ENCODE measurements at regions not wholly inside any gene's neighbourhood (a gene's known extent, or its start where the extent isn't known, plus 50 kb on each side); places are given as distances from the start of the nearest gene placed in this dataset.

DNA sequence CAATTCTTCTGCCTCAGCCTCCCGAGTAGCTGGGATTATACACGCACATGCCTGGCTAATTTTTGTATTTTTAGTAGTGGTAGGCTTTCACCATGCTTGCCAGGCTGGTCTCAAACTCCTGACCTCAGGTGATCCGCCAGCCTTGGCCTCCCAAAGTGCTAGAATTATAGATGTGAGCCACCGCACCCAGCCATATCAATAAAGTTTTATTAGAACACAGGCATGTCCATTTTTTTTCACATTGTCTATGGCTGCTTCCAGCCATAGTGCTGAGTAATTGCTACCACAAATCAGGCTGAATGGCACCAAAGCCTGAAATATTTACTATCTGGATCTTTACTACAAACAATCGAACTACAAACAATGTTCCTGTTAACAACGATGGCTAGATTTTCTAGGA lies 114.4 kb upstream of the IRX6 start:
- H3K4me1 ChIP-seq = no peaks in the 10 kb centered on the region
- DNase-seq (ENCODE audit: low spot score in 2 of 2) = no peak
- H3K27me3 ChIP-seq (ENCODE audit: low read depth) = no peaks in the 10 kb centered on the region
- H3K36me3 ChIP-seq (replicated peaks) = no peaks in the 10 kb centered on the region
- H3K4me3 ChIP-seq = no peak overlapping the region
- no peaks in the 10 kb centered on the region for H3K9me3 ChIP-seq
- in situ Hi-C loops (cut with MboI; ENCODE audit: low sequenced_read_pairs) = no loop called here

DNA sequence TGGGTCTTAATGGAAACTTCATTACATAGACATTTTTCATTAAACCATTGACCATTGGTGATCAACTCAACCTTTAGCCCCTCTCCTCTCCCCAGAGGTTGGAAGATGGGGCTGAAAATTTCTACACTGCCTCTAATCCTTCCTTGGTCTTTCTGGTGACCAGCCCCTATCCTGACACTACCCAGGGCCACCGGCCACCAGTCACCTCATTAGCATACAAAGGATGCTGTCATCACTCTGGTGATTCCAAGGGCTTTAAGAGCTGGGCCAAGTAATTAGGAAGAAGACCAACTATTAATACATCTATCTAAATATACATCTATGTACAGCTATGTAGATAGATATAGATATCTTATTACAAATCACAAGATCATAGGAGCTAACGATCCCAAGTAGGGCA lies 111.2 kb upstream of the IRX6 start:
- in situ Hi-C loops (cut with MboI; ENCODE audit: low sequenced_read_pairs) = no loop called here
- Histone ChIP-seq H3K36me3 (replicated peaks) (no peaks in the 10 kb centered on the region), H3K4me1 (no peaks in the 10 kb centered on the region), H3K9me3 (no peaks in the 10 kb centered on the region), H3K4me3 (no peak overlapping the region), H3K27me3 (ENCODE audit: low read depth) (no peaks in the 10 kb centered on the region)
- DNase-seq (ENCODE audit: low spot score in 2 of 2) = no peak

DNA sequence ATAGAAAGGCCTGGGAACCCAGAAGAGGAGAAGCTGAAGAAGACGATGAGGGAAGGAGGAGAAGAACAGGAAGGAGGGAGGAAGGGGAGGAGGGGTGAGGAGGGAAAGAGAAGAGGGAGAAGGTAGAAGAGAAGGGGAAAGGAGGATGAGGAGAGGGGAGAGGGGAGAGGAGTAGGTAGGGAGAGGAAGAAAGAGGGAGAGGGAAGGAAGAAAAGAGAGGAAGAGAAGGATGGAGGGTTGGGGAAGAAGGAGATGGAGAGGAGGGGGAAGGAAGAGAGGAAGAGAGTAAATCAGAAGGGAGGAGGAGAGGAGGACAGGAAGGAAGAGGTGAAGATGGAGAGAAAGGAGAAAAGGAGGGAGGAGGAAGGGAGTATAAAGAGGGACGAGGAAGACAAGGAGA lies 109.6 kb upstream of the IRX6 start:
- H3K4me3 ChIP-seq = no peak overlapping the region
- DNase-seq (ENCODE audit: low spot score in 2 of 2) = no peak
- H3K27me3 ChIP-seq (ENCODE audit: low read depth) = no peaks in the 10 kb centered on the region
- no peaks in the 10 kb centered on the region for H3K4me1 ChIP-seq
- in situ Hi-C loops (cut with MboI; ENCODE audit: low sequenced_read_pairs) = no loop called here
- H3K36me3 ChIP-seq (replicated peaks) = no peaks in the 10 kb centered on the region
- H3K9me3 ChIP-seq = no peaks in the 10 kb centered on the region

DNA sequence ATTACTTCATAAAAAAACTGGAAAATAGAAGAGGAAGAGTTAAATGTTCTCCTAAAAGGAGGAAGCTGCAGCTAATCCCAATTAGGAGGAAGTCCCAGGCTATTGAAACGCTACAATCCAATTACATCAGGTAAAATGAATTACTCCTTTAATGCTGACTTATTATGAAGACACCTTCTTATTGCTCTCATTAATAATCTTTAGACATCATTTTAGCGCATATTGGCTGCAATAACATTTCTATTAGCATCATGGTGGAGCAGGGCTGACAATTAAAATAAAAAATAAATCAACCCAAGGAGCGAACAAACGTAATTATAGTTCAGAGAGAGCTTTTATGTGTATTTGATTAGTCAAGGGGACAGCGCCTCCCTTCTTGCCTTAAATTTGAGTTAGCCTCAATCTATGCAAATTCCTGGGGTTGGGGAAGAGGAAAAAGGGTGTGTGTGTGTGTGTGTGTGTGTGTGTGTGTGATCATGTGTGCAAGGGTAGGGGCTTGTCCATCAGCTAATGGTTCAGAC lies 109.0 kb upstream of the IRX6 start:
- Histone ChIP-seq H3K36me3 (replicated peaks) (no peaks in the 10 kb centered on the region), H3K9me3 (no peaks in the 10 kb centered on the region), H3K4me1 (no peaks in the 10 kb centered on the region), H3K27me3 (ENCODE audit: low read depth) (no peaks in the 10 kb centered on the region), H3K4me3 (no peak overlapping the region)
- no peak for DNase-seq (ENCODE audit: low spot score in 2 of 2)
- in situ Hi-C loops (cut with MboI; ENCODE audit: low sequenced_read_pairs) = no loop called here

DNA sequence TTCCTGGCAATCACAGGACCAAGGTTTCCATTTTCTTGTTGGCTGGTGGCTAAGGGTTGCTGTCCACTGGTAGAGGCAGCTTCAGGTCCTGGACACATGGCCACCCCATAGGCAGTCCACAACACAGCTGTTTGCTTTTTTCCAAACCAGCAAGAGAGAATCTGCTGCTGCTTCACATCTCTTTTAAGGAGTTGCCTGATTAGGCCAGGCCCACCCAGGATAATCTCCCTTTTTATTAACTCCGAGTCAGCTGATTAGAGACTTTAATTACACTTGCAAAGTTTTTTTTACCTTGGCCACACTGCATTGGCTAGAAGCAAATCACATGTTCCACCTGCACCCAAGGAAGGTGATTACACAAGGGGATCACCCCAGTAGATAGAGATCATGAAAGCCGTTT lies 106.6 kb upstream of the IRX6 start:
- H3K4me3 ChIP-seq = no peak overlapping the region
- in situ Hi-C loops (cut with MboI; ENCODE audit: low sequenced_read_pairs) = no loop called here
- no peaks in the 10 kb centered on the region for H3K9me3 ChIP-seq
- H3K36me3 ChIP-seq (replicated peaks) = no peaks in the 10 kb centered on the region
- H3K27me3 ChIP-seq (ENCODE audit: low read depth) = no peaks in the 10 kb centered on the region; the same call in 1 of the 2 replicates
- no peak for DNase-seq (ENCODE audit: low spot score in 2 of 2)
- no peaks in the 10 kb centered on the region for H3K4me1 ChIP-seq

DNA sequence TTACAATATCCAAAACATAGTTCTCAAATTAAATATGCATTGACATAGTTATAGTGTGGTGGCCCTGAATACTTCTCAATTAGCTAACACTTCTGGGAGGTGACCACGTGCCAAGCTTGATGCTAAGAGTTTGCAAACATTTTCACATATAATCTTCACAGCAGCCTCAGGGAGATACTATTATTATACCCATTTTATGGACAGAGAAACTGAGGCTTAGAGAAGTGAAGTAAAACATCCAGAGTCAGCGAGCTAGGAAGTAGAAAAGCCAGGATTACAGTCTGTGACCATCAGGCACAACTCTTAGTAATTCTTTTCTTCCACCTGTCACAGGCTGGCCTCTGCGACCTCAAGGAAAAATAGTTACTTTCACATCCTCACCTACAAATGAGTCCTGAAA lies 102.2 kb upstream of the IRX6 start:
- Histone ChIP-seq H3K4me1 (no peaks in the 10 kb centered on the region), H3K9me3 (no peaks in the 10 kb centered on the region), H3K27me3 (ENCODE audit: low read depth) (peaks cover 5% of the 10 kb centered on the region; the same call in 1 of the 2 replicates), H3K36me3 (replicated peaks) (no peaks in the 10 kb centered on the region), H3K4me3 (no peak overlapping the region)
- DNase-seq (ENCODE audit: low spot score in 2 of 2) = no peak
- in situ Hi-C loops (cut with MboI; ENCODE audit: low sequenced_read_pairs) = no loop called here

DNA sequence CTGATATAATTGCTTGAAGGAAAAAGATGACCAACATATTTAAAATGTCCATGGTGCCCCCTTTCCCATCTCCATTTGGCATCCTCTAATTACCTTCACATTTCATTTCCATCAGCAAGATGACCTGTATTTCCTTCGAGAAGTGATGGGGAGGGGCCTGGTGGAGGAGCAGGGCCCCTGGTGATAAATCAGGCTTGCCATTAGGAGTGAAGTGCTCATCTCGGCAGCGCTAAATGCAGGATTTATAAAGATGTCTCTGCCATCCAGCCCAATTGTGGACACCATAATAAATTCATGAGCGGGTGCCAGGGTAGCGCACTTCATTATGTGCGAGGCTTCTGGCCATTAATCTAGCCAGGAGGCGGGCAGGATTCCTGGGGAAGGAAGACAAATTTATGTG lies 101.5 kb upstream of the IRX6 start:
- Histone ChIP-seq H3K4me3 (no peak overlapping the region), H3K4me1 (no peaks in the 10 kb centered on the region), H3K27me3 (ENCODE audit: low read depth) (peaks cover 5% of the 10 kb centered on the region; the same call in 1 of the 2 replicates), H3K36me3 (replicated peaks) (no peaks in the 10 kb centered on the region), H3K9me3 (no peaks in the 10 kb centered on the region)
- in situ Hi-C loops (cut with MboI; ENCODE audit: low sequenced_read_pairs) = no loop called here
- no peak for DNase-seq (ENCODE audit: low spot score in 2 of 2)

DNA sequence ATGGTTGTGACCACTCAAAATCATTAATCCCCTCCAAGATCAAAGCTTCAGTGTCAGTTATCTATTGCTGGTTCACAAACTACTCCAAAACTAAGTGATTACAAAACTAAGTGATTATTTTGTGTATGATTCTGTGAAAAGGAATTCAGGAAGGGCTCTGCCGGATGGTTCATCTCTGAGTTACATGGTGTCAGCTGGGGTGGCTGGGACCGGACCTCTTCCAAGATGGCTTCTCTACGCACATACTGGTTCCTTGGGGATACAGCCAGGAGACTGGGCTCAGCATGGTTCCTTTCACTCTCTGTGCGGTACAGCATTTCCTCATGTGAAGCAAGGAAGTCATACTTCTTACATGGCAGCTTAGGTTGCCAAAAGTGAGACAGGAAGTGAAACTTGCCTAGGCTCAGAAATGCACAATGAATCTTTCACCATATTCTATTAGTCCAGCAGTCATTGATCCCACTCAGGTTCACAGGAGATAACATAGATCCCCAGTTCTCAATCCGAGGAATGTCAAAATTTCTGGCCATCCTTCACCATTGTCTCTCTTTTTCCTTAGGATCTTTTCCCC lies 97.9 kb upstream of the IRX6 start:
- in situ Hi-C loops (cut with MboI; ENCODE audit: low sequenced_read_pairs) = no loop called here
- H3K9me3 ChIP-seq = no peaks in the 10 kb centered on the region
- no peak overlapping the region for H3K4me3 ChIP-seq
- no peak for DNase-seq (ENCODE audit: low spot score in 2 of 2)
- peaks cover 5% of the 10 kb centered on the region; the same call in 1 of the 2 replicates for H3K27me3 ChIP-seq (ENCODE audit: low read depth)
- H3K4me1 ChIP-seq = no peaks in the 10 kb centered on the region
- H3K36me3 ChIP-seq (replicated peaks) = no peaks in the 10 kb centered on the region

DNA sequence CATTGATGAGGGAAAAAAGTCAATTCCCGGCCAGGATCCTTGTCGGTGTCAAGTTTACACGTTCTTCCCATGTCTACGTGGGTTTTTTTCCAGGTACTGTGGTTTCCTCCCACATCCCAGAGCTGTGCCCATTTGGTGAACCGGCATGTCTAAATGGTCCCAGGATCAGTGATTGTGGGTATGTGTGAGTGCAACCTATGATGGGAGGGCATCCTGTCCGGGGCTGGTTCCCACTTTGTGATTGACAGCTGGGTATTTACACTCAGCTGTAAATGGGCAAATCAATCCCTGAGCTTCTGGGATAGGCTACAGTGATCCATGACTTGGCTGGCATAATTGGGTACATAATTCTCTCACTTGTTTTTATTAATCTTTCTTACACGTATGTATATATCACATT lies 91.2 kb upstream of the IRX6 start:
- in situ Hi-C loops (cut with MboI; ENCODE audit: low sequenced_read_pairs) = no loop called here
- no peaks in the 10 kb centered on the region for H3K9me3 ChIP-seq

DNA sequence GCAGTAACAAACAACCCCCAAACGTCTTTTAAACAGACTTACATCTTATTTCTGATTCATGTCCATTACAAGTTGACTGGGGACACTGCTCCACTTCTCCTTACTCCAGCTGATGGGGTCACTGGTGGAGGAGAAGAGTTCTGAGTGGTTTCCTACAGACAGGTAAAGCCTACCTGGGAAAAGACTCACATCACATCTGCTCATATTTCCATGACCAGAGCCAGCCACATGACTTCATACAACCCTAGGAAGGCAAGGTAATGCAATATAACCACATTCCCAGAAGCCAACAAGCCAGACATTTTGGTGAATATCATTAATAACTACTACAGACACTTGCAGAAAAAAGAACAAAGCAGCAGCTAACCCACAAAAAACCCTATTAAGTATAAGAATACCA lies 90.5 kb upstream of the IRX6 start:
- no peaks in the 10 kb centered on the region for H3K9me3 ChIP-seq
- no peaks in the 10 kb centered on the region for H3K36me3 ChIP-seq (replicated peaks)
- DNase-seq (ENCODE audit: low spot score in 2 of 2) = no peak
- H3K4me1 ChIP-seq = no peaks in the 10 kb centered on the region
- no peak overlapping the region for H3K4me3 ChIP-seq
- in situ Hi-C loops (cut with MboI; ENCODE audit: low sequenced_read_pairs) = no loop called here
- H3K27me3 ChIP-seq (ENCODE audit: low read depth) = no peaks in the 10 kb centered on the region; the same call in 1 of the 2 replicates

More for the DNA sequence above, 91.2 kb upstream of the IRX6 start:
- DNase-seq (ENCODE audit: low spot score in 2 of 2) = no peak
- Histone ChIP-seq H3K36me3 (replicated peaks) (no peaks in the 10 kb centered on the region), H3K4me3 (no peak overlapping the region), H3K27me3 (ENCODE audit: low read depth) (no peaks in the 10 kb centered on the region; the same call in 1 of the 2 replicates), H3K4me1 (no peaks in the 10 kb centered on the region)

DNA sequence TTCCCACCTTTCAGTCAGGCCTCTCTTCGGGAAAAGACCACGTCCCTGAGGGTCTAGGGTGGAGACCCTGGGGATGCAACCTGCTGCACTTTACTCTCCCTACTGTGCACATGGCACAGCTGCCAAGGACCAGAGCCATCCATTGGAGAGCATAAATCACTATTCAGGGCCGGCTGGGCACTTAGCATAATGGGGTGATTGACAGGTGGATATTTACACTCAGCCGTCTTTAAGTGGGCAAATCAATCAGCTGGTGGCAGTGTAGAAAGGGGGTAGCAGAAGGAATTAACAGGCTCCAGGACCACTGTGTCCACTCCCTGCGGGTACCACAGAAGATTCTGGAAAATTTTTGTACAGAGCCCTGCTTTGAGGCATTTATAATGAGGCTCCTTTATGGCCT lies 87.3 kb upstream of the IRX6 start:
- Histone ChIP-seq H3K4me3 (no peak overlapping the region), H3K27me3 (ENCODE audit: low read depth) (no peaks in the 10 kb centered on the region; the same call in 1 of the 2 replicates), H3K4me1 (no peaks in the 10 kb centered on the region), H3K9me3 (no peaks in the 10 kb centered on the region), H3K36me3 (replicated peaks) (no peaks in the 10 kb centered on the region)
- no peak for DNase-seq (ENCODE audit: low spot score in 2 of 2)
- in situ Hi-C loops (cut with MboI; ENCODE audit: low sequenced_read_pairs) = no loop called here

DNA sequence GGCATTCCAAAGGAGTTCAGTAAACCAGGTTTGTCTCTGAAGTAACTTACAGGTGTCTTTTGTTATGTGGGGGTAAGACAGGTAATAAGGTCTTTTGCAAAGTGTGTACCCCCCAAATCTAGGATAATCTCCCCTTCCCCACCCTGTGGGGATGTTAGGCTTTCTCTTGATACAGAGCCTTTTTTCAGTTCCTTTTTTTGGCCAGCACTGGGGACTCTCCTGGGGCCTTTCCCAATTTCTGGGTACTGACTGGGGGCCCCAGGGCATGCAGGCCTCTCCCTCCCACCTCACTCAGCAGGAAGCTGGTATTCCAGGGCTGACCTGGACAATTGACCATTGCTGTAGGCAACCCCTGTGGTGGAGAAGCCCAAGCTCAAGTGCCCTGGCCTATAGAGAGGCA lies 84.3 kb upstream of the IRX6 start:
- no peak for DNase-seq (ENCODE audit: low spot score in 2 of 2)
- H3K4me1 ChIP-seq = no peaks in the 10 kb centered on the region
- no peaks in the 10 kb centered on the region; the same call in 1 of the 2 replicates for H3K27me3 ChIP-seq (ENCODE audit: low read depth)
- no peaks in the 10 kb centered on the region for H3K36me3 ChIP-seq (replicated peaks)
- in situ Hi-C loops (cut with MboI; ENCODE audit: low sequenced_read_pairs) = no loop called here
- no peaks in the 10 kb centered on the region for H3K9me3 ChIP-seq
- no peak overlapping the region for H3K4me3 ChIP-seq

DNA sequence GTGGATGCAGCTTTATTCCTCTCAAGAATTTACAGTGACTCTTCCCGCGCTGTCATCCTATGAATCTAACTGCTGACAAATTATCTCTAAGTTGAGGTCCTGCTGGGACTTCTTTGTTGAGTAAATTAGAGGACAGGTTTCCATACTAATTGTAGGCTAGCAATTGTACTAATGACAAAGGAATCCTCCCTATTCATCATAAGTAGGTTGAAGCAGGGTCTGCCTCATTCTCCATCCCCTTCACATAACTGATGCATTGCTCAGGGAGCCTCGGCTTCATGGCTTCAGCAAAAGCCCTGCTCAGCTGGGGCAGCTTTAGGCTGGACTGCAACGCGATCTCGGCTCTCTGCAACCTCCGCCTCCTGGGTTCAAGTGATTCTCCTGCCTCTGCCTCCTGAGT lies 83.1 kb upstream of the IRX6 start:
- Histone ChIP-seq H3K4me1 (no peaks in the 10 kb centered on the region), H3K9me3 (no peaks in the 10 kb centered on the region), H3K36me3 (replicated peaks) (no peaks in the 10 kb centered on the region), H3K27me3 (ENCODE audit: low read depth) (no peaks in the 10 kb centered on the region), H3K4me3 (no peak overlapping the region)
- no peak for DNase-seq (ENCODE audit: low spot score in 2 of 2)
- in situ Hi-C loops (cut with MboI; ENCODE audit: low sequenced_read_pairs) = no loop called here

DNA sequence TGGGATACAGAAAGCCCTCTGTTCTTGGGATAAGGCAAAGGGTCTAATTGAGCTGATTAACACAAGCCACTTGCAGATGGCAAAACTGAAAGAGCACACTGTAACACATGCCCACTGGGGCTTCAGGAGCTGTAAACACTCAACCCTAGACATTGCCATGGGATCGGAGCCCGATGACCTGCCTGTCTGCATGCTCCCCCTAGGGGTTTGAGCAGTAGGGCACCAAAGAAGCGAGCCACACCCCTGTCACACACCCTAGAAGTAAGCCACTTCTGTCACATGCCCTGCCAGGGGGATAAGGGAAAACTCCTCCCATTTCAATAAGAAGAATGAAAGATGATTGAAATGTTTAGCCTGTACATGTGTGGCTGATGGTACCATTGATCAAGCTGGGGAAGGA lies 81.3 kb upstream of the IRX6 start:
- in situ Hi-C loops (cut with MboI; ENCODE audit: low sequenced_read_pairs) = no loop called here
- DNase-seq (ENCODE audit: low spot score in 2 of 2) = peak in 1 of 2 experiments; percentile 17
- no peaks in the 10 kb centered on the region for H3K36me3 ChIP-seq (replicated peaks)

DNA sequence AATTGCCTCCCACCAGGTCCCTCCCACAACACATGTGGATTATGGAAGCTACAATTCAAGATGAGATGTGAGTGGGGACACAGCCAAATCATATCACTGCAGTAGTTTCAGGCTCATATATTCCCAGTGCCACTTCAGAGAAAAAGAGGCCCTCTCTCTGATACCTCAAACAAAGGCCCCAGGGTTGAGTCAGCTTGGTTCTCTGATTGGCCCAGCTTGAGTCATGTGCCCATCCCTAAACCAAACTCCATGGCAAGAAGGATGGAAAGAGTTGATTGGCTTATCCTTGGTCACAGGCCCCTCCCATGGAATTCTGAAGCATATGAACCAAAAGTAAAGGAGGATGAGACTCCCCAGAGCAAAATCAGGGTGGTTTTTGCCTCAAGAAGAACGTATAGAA lies 75.9 kb upstream of the IRX6 start:
- H3K27me3 ChIP-seq (ENCODE audit: low read depth) = 0 out of 2 replicates have a peak, but pooled peaks cover 2% of the 10 kb centered on the region
- in situ Hi-C loops (cut with MboI; ENCODE audit: low sequenced_read_pairs) = no loop called here
- no peak overlapping the region for H3K4me3 ChIP-seq
- no peak for DNase-seq (ENCODE audit: low spot score in 2 of 2)
- H3K4me1 ChIP-seq = no peaks in the 10 kb centered on the region
- no peaks in the 10 kb centered on the region for H3K36me3 ChIP-seq (replicated peaks)
- no peaks in the 10 kb centered on the region for H3K9me3 ChIP-seq

More for the DNA sequence above, 81.3 kb upstream of the IRX6 start:
- Histone ChIP-seq H3K4me1 (no peaks in the 10 kb centered on the region), H3K4me3 (no peak overlapping the region), H3K27me3 (ENCODE audit: low read depth) (no peaks in the 10 kb centered on the region), H3K9me3 (no peaks in the 10 kb centered on the region)

All from HAP-1 (cell line).